ENCODE measurements at regions not wholly inside any gene's neighbourhood (a gene's known extent, or its start where the extent isn't known, plus 50 kb on each side); places are given as distances from the start of the nearest gene placed in this dataset.

DNA sequence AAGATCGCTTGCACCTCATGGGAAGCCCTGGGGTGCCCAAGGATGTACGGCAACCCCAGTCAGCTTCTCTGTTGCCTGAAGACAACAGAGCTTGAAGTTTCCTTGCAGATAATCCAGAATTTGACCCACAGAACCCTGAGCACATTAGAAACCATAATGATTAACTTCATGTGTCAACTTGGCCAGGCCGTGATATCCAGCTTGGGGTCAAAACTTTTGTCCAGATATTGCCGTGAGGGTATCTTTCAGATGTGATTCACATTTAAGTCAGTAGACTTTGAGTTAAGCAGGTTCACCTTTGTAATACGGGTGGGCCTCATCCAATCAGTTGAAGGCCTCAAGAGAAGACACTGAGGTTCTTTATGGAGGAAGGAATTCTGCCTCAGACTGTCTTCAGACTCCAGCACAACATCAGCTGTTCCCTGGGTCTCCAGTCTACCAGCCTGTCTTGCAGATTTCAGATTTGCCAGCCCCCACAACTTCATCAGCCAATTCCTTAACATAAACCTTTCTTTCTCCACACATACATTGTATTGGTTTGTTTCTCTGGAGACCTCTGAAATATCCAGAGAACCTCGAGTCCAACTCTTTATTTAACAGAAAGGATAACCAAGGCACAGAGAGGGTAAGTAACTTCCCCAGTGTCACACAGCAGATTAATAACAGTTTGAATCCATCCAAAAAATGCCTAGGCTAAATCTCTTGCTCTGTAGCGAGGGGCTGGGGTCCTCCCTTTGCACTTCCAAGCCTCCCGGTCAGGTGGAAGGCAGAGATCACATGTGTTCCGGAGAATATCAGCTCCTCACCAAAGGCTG lies 171.1 kb downstream of the SALL1 start:
- H3K27ac ChIP-seq (ENCODE audit: low read length) = no peak overlapping the region
- H3K4me3 ChIP-seq (ENCODE audit: low read length) = no peak overlapping the region
- H3K9me3 ChIP-seq (ENCODE audit: control insufficient read depth, low read length) = no peaks in the 10 kb centered on the region
- no peak for DNase-seq
- no peaks in the 10 kb centered on the region for H3K4me1 ChIP-seq (ENCODE audit: control insufficient read depth, insufficient read depth, low read length)
- WGBS = 73% methylated on average over 9 of the region's 9 CpGs
- intact Hi-C loops (cut with DNase I) = no loop called here
- no peak for ATAC-seq
- no peaks in the 10 kb centered on the region for H3K27me3 ChIP-seq (ENCODE audit: control insufficient read depth, insufficient read depth)

DNA sequence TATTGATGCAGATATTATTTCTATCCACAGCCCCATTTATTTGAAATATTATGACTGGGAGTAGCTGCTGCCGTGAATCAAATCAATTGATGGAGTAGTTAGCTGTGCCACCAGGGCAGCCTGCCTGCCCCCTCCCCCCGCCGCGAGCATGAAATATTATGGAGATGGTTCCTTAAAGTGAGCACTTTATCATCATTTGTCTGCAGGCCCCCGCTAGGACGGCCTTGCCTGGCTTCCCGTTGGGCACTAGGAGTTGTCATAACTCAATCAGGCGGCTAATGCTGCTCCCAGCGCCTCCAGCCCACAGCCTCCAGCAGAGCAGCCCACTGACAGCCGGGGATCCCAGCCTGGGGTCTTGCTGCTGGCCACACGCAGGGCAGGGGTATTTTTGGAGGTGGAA lies 173.9 kb downstream of the SALL1 start:
- WGBS = 57% methylated on average over 11 of the region's 11 CpGs
- intact Hi-C loops (cut with DNase I) = no loop called here
- ATAC-seq (no peak), DNase-seq (no peak)
- H3K4me1 ChIP-seq (ENCODE audit: control insufficient read depth, insufficient read depth, low read length) = no peaks in the 10 kb centered on the region
- no peaks in the 10 kb centered on the region for H3K9me3 ChIP-seq (ENCODE audit: control insufficient read depth, low read length)
- no peak overlapping the region for H3K27ac ChIP-seq (ENCODE audit: low read length)
- H3K27me3 ChIP-seq (ENCODE audit: control insufficient read depth, insufficient read depth) = peaks cover 5% of the 10 kb centered on the region
- H3K4me3 ChIP-seq (ENCODE audit: low read length) = no peak overlapping the region

DNA sequence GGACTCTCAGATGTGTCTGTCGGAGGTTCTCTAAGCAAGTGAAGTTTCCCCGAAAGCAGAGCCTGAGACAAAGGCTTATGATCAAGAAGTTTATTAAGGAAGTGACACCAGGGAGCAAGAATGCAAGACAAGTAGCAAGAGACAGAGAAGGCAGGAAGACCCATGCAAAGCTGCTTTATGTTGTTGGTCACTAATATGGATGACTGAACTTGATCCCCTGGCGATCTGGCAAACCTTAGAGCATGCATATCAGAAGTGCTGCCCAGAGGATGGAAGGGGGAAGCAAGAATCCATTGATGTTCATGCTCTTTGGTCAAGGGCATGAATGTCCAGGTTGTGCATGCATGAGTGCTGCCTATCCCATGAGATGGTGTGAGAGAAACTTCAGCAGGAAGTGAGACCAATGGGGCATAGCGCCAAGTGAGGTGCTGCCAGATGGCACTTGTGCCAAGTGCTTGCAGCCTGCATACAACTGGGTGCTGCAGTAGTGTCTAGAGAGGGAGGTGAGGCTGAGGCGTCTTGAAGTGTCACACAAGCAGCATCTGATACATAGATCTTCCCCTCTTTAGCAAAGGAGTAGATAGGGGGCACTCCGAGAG lies 176.5 kb downstream of the SALL1 start:
- no peak for ATAC-seq
- Histone ChIP-seq H3K4me1 (ENCODE audit: control insufficient read depth, insufficient read depth, low read length) (no peaks in the 10 kb centered on the region), H3K9me3 (ENCODE audit: control insufficient read depth, low read length) (no peaks in the 10 kb centered on the region), H3K27ac (ENCODE audit: low read length) (no peak overlapping the region), H3K4me3 (ENCODE audit: low read length) (no peak overlapping the region), H3K27me3 (ENCODE audit: control insufficient read depth, insufficient read depth) (peaks cover 5% of the 10 kb centered on the region)
- WGBS = 74% methylated on average over 6 of the region's 6 CpGs
- no peak for DNase-seq
- intact Hi-C loops (cut with DNase I) = no loop called here

DNA sequence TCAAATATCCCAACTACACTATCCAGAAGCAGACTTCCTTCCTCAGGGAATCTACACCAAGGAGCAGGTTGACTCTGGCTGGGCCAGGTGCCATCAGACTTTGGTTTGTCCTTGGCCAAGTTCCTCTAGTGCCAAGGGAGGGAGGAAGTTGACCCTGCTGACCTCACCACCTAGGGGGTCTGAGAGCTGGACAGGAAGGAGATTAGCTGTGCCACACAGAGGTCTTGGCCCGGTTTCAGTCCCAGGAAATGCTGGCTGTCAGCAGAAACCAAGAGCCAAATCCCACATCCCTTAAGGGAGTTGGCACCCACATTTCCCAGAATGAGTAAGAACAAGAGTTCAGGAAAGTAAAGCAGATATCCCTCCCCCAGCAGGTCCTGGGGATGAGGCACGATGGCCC lies 178.2 kb downstream of the SALL1 start:
- DNase-seq (no peak), ATAC-seq (no peak)
- no peak overlapping the region for H3K4me3 ChIP-seq (ENCODE audit: low read length)
- no peaks in the 10 kb centered on the region for H3K9me3 ChIP-seq (ENCODE audit: control insufficient read depth, low read length)
- H3K4me1 ChIP-seq (ENCODE audit: control insufficient read depth, insufficient read depth, low read length) = no peaks in the 10 kb centered on the region
- WGBS = 62% methylated on average over 2 of the region's 2 CpGs
- intact Hi-C loops (cut with DNase I) = no loop called here
- H3K27ac ChIP-seq (ENCODE audit: low read length) = no peak overlapping the region
- peaks cover 5% of the 10 kb centered on the region for H3K27me3 ChIP-seq (ENCODE audit: control insufficient read depth, insufficient read depth)

DNA sequence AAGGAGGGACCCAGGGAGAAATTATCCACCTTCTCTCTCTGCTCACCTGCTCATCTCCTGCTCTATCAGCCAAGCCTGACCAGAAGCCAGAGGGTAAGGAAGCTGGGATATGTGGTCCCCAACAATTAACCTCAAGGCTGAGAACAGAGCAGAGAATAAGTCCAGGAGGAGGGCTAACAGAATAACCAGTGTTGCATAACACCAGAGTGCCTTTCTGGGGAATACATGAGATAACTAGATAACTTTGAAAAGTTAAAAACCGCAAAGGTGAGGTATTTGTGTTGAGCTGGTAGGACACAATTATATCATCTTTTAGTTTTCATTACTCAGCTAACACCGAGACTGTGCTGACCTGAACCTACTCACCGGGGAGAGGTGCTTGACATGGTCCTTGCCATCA lies 180.8 kb downstream of the SALL1 start:
- Histone ChIP-seq H3K27me3 (ENCODE audit: control insufficient read depth, insufficient read depth) (peaks cover 5% of the 10 kb centered on the region), H3K27ac (ENCODE audit: low read length) (no peak overlapping the region), H3K4me3 (ENCODE audit: low read length) (no peak overlapping the region), H3K9me3 (ENCODE audit: control insufficient read depth, low read length) (no peaks in the 10 kb centered on the region), H3K4me1 (ENCODE audit: control insufficient read depth, insufficient read depth, low read length) (no peaks in the 10 kb centered on the region)
- ATAC-seq (no peak), DNase-seq (no peak)
- intact Hi-C loops (cut with DNase I) = no loop called here
- WGBS = 86% methylated on average over 3 of the region's 3 CpGs

DNA sequence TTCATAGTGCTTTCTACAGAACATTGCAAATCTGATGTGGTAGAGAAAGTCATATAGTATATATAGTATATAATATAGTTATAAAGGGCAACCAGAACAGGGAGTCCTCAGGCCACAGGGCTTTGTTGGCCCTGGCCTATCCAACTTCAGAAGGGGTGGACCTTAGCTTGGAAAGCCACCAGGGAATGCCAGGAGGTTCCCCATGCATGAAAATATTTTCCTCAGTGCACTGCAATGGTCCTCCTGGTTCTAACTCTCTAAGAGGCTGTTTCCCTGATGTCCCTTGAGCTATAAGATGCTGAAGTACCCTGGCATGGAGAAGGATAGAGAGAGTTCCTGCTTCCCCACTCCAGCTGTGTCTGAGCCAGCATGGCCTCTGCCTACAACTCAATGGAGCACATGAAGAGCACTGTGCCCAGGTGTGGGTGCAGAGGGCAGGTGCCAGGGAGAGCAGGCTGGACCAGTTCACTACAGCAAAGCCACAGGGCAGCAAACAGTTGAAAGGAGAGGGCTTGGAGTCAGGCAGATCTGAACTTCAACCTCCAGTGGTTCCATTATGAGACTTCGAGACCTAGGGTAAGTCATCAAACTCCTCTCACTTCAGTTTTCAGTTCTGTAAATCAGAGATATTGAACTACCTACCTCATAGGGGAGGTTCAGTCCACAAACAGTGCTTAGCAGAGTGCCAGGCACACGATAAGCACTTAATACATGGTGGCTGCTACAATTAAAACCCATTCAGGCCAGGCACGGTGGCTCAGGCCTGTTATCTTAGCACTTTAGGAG lies 183.1 kb downstream of the SALL1 start:
- intact Hi-C loops (cut with DNase I) = no loop called here
- no peak overlapping the region for H3K4me3 ChIP-seq (ENCODE audit: low read length)
- H3K9me3 ChIP-seq (ENCODE audit: control insufficient read depth, low read length) = no peaks in the 10 kb centered on the region
- 81% methylated on average over 3 of the region's 3 CpGs for WGBS
- DNase-seq = no peak
- no peaks in the 10 kb centered on the region for H3K27me3 ChIP-seq (ENCODE audit: control insufficient read depth, insufficient read depth)
- H3K27ac ChIP-seq (ENCODE audit: low read length) = no peak overlapping the region
- ATAC-seq = no peak
- H3K4me1 ChIP-seq (ENCODE audit: control insufficient read depth, insufficient read depth, low read length) = no peaks in the 10 kb centered on the region

DNA sequence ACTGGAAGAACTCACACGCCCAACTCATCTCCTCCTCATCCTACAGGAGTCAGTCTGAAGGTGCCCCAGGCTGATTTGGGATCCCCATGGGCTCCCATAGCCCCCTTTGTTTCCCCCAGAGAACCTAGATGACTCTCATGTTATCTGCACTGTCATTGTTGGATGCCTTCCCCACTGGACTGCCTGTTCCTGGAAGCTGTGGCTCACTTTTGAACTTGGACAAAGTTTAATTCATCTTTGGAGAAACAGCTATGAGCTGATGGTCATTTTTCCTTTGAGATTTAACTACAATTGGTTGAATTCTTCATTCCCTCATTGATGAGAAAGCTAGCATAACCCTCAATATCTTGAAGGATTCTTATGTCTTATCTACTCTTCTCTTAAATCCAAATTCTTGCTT lies 186.6 kb downstream of the SALL1 start:
- Histone ChIP-seq H3K9me3 (ENCODE audit: control insufficient read depth, low read length) (no peaks in the 10 kb centered on the region), H3K4me1 (ENCODE audit: control insufficient read depth, insufficient read depth, low read length) (no peaks in the 10 kb centered on the region), H3K4me3 (ENCODE audit: low read length) (no peak overlapping the region), H3K27ac (ENCODE audit: low read length) (no peak overlapping the region), H3K27me3 (ENCODE audit: control insufficient read depth, insufficient read depth) (no peaks in the 10 kb centered on the region)
- 67% methylated on average over 1 of the region's 1 CpG for WGBS
- no peak for ATAC-seq
- DNase-seq = no peak
- intact Hi-C loops (cut with DNase I) = no loop called here

DNA sequence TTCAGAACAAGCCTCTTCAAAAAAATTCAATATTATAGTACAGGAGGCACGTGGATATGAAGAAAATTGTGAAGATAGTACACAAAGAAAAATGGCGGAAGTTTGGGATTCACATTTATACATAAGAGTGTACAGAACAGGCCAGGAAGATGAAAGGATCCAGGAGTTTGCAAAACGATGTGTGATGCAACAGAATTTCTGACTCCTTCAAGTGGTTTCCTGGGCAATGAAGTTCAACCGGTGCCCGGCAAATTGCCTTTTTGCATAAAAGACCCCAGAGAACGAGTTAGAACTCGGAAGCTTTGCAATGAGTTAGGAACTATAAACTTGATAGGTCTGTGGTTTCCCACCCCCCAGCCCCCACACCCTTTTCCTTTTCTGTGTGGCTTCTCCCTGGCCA lies 189.1 kb downstream of the SALL1 start:
- ATAC-seq (no peak), DNase-seq (no peak)
- Histone ChIP-seq H3K27ac (ENCODE audit: low read length) (no peak overlapping the region), H3K4me3 (ENCODE audit: low read length) (no peak overlapping the region), H3K9me3 (ENCODE audit: control insufficient read depth, low read length) (no peaks in the 10 kb centered on the region), H3K27me3 (ENCODE audit: control insufficient read depth, insufficient read depth) (no peaks in the 10 kb centered on the region), H3K4me1 (ENCODE audit: control insufficient read depth, insufficient read depth, low read length) (no peaks in the 10 kb centered on the region)
- intact Hi-C loops (cut with DNase I) = no loop called here
- 81% methylated on average over 7 of the region's 7 CpGs for WGBS

DNA sequence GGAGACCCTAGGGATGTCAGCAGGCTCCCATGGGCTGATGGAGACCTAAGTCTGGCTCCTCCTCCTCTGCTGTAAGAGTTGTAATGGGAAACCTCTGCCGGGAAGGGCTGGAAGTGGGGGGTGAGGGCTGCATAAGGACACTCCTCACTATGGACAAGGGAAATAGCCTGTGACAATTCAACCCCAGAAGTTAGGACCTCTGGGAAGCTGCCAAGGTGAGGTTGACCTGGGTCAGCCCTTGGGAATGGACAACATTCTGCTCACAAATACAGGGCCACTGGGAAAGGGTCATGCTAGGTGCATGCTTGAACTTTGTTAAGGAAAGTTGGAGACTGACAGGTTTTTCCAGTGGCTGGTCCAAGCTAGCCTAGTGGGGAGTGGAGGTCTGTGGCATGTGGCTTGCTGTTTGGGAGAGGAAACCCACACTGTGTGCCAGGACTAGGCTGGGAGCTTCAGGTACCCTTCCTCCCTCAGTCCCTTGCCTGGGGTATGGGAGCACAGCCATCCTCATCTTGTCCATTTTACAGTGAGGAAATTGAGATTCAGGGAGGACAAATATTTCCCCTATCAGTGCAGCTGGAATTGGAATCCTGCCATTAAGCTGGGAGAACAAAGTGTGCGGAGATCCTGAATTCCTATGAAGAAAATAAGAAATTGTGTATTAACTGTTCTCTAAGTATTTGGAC lies 190.4 kb downstream of the SALL1 start:
- H3K27ac ChIP-seq (ENCODE audit: low read length) = no peak overlapping the region
- no peaks in the 10 kb centered on the region for H3K27me3 ChIP-seq (ENCODE audit: control insufficient read depth, insufficient read depth)
- intact Hi-C loops (cut with DNase I) = no loop called here
- no peak overlapping the region for H3K4me3 ChIP-seq (ENCODE audit: low read length)
- ATAC-seq (peak; percentile 76 to 92), DNase-seq (peak in 2 of 3 donors; percentile 49 to 76)
- H3K4me1 ChIP-seq (ENCODE audit: control insufficient read depth, insufficient read depth, low read length) = no peaks in the 10 kb centered on the region
- H3K9me3 ChIP-seq (ENCODE audit: control insufficient read depth, low read length) = no peaks in the 10 kb centered on the region
- 15% methylated on average over 2 of the region's 2 CpGs for WGBS

DNA sequence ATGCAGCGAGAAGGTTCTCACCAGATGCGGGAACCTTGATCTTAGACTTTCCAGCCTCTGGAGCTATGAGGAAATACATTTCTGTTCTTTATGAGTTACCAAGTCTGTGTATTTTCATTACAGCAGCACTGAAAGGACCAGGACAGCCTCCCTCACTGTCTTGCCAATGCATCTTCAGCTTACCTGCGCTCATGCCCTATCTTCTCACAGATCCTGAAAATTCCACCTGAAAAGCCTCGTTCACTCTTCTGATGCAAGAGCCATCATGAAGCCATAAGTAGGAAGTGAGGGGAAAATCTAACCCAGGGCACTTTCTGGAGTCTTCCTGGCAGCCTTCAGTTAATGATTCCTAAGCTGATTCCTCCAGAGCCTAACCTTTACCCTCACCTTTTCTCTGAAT lies 194.0 kb downstream of the SALL1 start:
- no peak for DNase-seq
- WGBS = 90% methylated on average over 4 of the region's 4 CpGs
- H3K4me3 ChIP-seq (ENCODE audit: low read length) = no peak overlapping the region
- H3K27me3 ChIP-seq (ENCODE audit: control insufficient read depth, insufficient read depth) = no peaks in the 10 kb centered on the region
- H3K27ac ChIP-seq (ENCODE audit: low read length) = no peak overlapping the region
- intact Hi-C loops (cut with DNase I) = no loop called here
- no peaks in the 10 kb centered on the region for H3K4me1 ChIP-seq (ENCODE audit: control insufficient read depth, insufficient read depth, low read length)
- no peaks in the 10 kb centered on the region for H3K9me3 ChIP-seq (ENCODE audit: control insufficient read depth, low read length)
- no peak for ATAC-seq

DNA sequence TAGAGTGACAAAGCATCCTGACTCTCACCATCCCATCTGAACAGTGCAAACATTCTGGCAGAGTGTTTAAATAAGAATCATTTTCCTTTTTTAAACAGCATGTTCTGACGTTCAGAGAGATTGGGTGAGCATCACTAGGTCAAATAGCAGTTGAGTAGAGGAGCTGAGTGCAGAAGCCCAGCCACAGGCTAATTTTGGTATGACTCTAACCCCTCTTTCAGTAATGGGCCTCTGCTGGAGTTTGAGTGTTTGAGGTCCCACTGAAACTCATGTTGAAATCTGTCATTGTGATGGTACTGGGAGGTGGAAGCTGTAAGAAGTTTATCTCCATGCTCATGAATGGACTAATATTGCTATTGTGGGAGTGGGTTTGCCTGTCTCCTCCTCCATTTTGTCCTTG lies 194.4 kb downstream of the SALL1 start:
- WGBS = 14% methylated on average over 1 of the region's 1 CpG
- ATAC-seq (no peak), DNase-seq (no peak)
- no peaks in the 10 kb centered on the region for H3K4me1 ChIP-seq (ENCODE audit: control insufficient read depth, insufficient read depth, low read length)
- intact Hi-C loops (cut with DNase I) = no loop called here
- H3K4me3 ChIP-seq (ENCODE audit: low read length) = no peak overlapping the region
- no peak overlapping the region for H3K27ac ChIP-seq (ENCODE audit: low read length)
- H3K9me3 ChIP-seq (ENCODE audit: control insufficient read depth, low read length) = no peaks in the 10 kb centered on the region
- H3K27me3 ChIP-seq (ENCODE audit: control insufficient read depth, insufficient read depth) = no peaks in the 10 kb centered on the region

All from right cardiac atrium (tissue), 5 donors.